Panc1 (cell line): ENCODE measurements at regions not wholly inside any gene's neighbourhood (a gene's known extent, or its start where the extent isn't known, plus 50 kb on each side); places are given as distances from the start of the nearest gene placed in this dataset.

Experiments used
- ATAC-seq: fragments of 200-7000 bp; cut with Tn5 transposase; 2 replicates; pipeline ENCODE4 v1.9.1; 2020; ENCODE audit warnings: mild to moderate bottlenecking, moderate library complexity
- BruUV-seq: library from RNA; stranded (reverse); fragments of 400-500 nt; replicated peaks from 2 replicates; lab custom pipeline; 2021; lab: Mats Ljungman, UMichigan
- CTCF ChIA-PET: fragments of 300-600 bp; sonication (Branson Sonifier 250); formaldehyde crosslinking; loops from one replicate; lab custom pipeline; 2022; ENCODE audit warnings: antibody characterized with exemption; lab: Charles Lee
- POLR2A ChIA-PET: fragments of 300-600 bp; sonication (Branson Sonifier 250); formaldehyde crosslinking; loops from one replicate; lab custom pipeline; 2022; ENCODE audit warnings: antibody characterized with exemption; lab: Charles Lee
- DNase-seq: peaks from one replicate; pipeline ENCODE4 v3.0.0-alpha.2; 2010; ENCODE audit warnings: low read depth, low spot score
- H3K27ac ChIP-seq: 2 replicates; pipeline ENCODE4 v1.5.1; 2011; ENCODE audit warnings: mild to moderate bottlenecking, low read length, inconsistent platforms
- H3K27me3 ChIP-seq: fragments of 200-500 bp; sonication (Bioruptor generic); 2 replicates; pipeline ENCODE4 v1.6.0; 2014; ENCODE audit warnings: low read length, inconsistent platforms; ENCODE audit not compliant: control insufficient read depth, insufficient read depth
- H3K36me3 ChIP-seq: fragments of 200-500 bp; sonication (Bioruptor generic); 2 replicates; pipeline ENCODE4 v1.5.1; 2014; ENCODE audit warnings: inconsistent platforms, mild to moderate bottlenecking, low read length, moderate library complexity; ENCODE audit not compliant: control insufficient read depth, insufficient read depth
- H3K4me1 ChIP-seq: 2 replicates; pipeline ENCODE4 v1.5.1; 2011; ENCODE audit warnings: inconsistent platforms, mild to moderate bottlenecking, low read length, moderate library complexity; ENCODE audit not compliant: control insufficient read depth, insufficient read depth
- H3K4me3 ChIP-seq, 2 experiments: 2 replicates each; pipeline ENCODE4 v1.5.1; 2011 to 2012; ENCODE audit warnings: low read depth in 2 of 2, low read length in 2 of 2, mild to moderate bottlenecking in 2 of 2, inconsistent platforms in 1 of 2, moderate library complexity in 1 of 2
- H3K9me3 ChIP-seq: fragments of 200-500 bp; sonication (Bioruptor generic); 2 replicates; pipeline ENCODE4 v1.5.1; 2014; ENCODE audit warnings: low read depth, mild to moderate bottlenecking, inconsistent platforms, low read length, moderate library complexity; ENCODE audit not compliant: control insufficient read depth, insufficient read depth
- CTCF ChIP-seq: fragments of 450-650 bp; IDR thresholded peaks from 2 replicates; pipeline ENCODE4 v1.5.1; 2017; ENCODE audit warnings: mild to moderate bottlenecking
- POLR2AphosphoS5 ChIP-seq: IDR thresholded peaks from 2 replicates; pipeline ENCODE4 v1.6.1; 2012; ENCODE audit warnings: mild to moderate bottlenecking, low read depth, low read length, moderate library complexity
- REST ChIP-seq, 2 experiments: IDR thresholded peaks; 2 replicates each; pipeline ENCODE4 v1.6.1; 2011 to 2012; ENCODE audit warnings: low read depth in 2 of 2, control low read depth in 1 of 2, low read length in 1 of 2, mild to moderate bottlenecking in 1 of 2, moderate library complexity in 1 of 2; ENCODE audit not compliant: insufficient read depth in 1 of 2
- SIN3A ChIP-seq: IDR thresholded peaks from 2 replicates; pipeline ENCODE4 v1.6.1; 2012; ENCODE audit warnings: low read depth, mild to moderate bottlenecking, low read length, moderate library complexity, borderline replicate concordance; ENCODE audit not compliant: insufficient read depth
- TCF7L2 ChIP-seq: IDR thresholded peaks from 2 replicates; pipeline ENCODE4 v1.6.1; 2011; ENCODE audit warnings: mild to moderate bottlenecking, low read depth, low read length, inconsistent platforms
- in situ Hi-C: cut with HindIII; loops from 2 replicates; pipeline ENCODE4 v1.10.0; 2016; ENCODE audit warnings: low sequenced_read_pairs, low pct_unique_long_range_greater_than_20kb
- intact Hi-C: fragments of 100-400 bp; cut with micrococcal nuclease; formaldehyde crosslinking; loops from one replicate; pipeline ENCODE4 v1.10.0; 2022; ENCODE audit not compliant: unreplicated experiment

GRCh38 chr5:88503406-88503805, 234.8 kb upstream of the TMEM161B start:
- DNase-seq (no peak), ATAC-seq (no peak)
- TF ChIP-seq SIN3A (no peak), TCF7L2 (no peak), POLR2AphosphoS5 (no peak), REST (IDR thresholded peaks at IDR 0.05; ENCODE audit: insufficient read depth in 1 of 2, low read depth in 2 of 2, low read length in 1 of 2) (no peak), CTCF (no peak)
- peaks cover 9% of the 10 kb centered on the region; the same call in 1 of the 2 replicates for H3K4me1 ChIP-seq
- H3K36me3 ChIP-seq = no peaks in the 10 kb centered on the region
- no peak overlapping the region for H3K4me3 ChIP-seq
- no TSS peak for BruUV-seq
- ChIA-PET POLR2A (no interaction called here), CTCF (no interaction called here)
- no peaks in the 10 kb centered on the region for H3K27me3 ChIP-seq
- H3K27ac ChIP-seq = no peak overlapping the region
- intact Hi-C loops = no loop called here
- no peaks in the 10 kb centered on the region for H3K9me3 ChIP-seq
- in situ Hi-C loops = no loop called here

GRCh38 chr5:88503041-88503345, 234.3 kb upstream of the TMEM161B start:
- Histone ChIP-seq H3K9me3 (no peaks in the 10 kb centered on the region), H3K27ac (no peak overlapping the region), H3K4me3 (peak overlapping the region; percentile 41 to 61; a peak in 3 of 4 replicates), H3K4me1 (peaks cover 9% of the 10 kb centered on the region; the same call in 1 of the 2 replicates), H3K36me3 (no peaks in the 10 kb centered on the region), H3K27me3 (no peaks in the 10 kb centered on the region)
- POLR2A ChIA-PET = no interaction called here
- intact Hi-C loops (no loop called here), in situ Hi-C loops (no loop called here)
- CTCF ChIA-PET = no interaction called here
- no peak for ATAC-seq
- BruUV-seq = no TSS peak
- no peak for TF ChIP-seq TCF7L2
- TF ChIP-seq REST (IDR thresholded peaks at IDR 0.05; ENCODE audit: insufficient read depth in 1 of 2, low read depth in 2 of 2, low read length in 1 of 2) = no peak
- TF ChIP-seq CTCF = no peak
- TF ChIP-seq POLR2AphosphoS5 = no peak
- TF ChIP-seq SIN3A = no peak
- DNase-seq = no peak
